ENCODE measurements at regions not wholly inside any gene's neighbourhood (a gene's known extent, or its start where the extent isn't known, plus 50 kb on each side); places are given as distances from the start of the nearest gene placed in this dataset.

- TF ChIP-seq CTCF (IDR thresholded peaks at IDR 0.05; ENCODE audit: low read depth, low read length) (no peak), EZH2phosphoT487 (IDR thresholded peaks at IDR 0.05; ENCODE audit: low read depth) (no peak)
These were observed 91.7 kb upstream of the SLC35G4 start for GRCh38 chr18:11517704-11518103.

All from OCI-LY3 (cell line).